GM12891 (cell line): ENCODE measurements at regions not wholly inside any gene's neighbourhood (a gene's known extent, or its start where the extent isn't known, plus 50 kb on each side); places are given as distances from the start of the nearest gene placed in this dataset.

Experiments
- DNase-seq: peaks from one replicate; pipeline ENCODE4 v3.0.0; 2011; ENCODE audit warnings: low spot score; ENCODE audit not compliant: insufficient read length
- FAIRE-seq: peaks from 2 replicates; lab custom pipeline; 2011; peaks lifted over from hg19 to GRCh38; lab: Jason Lieb, UNC
- PAX5 ChIP-seq: IDR thresholded peaks from 2 replicates; pipeline ENCODE4 v1.6.1; 2011; ENCODE audit warnings: low read length, moderate library complexity, mild to moderate bottlenecking; ENCODE audit not compliant: insufficient read depth, severe bottlenecking
- POLR2A ChIP-seq: IDR thresholded peaks from 2 replicates; pipeline ENCODE4 v1.6.1; 2011; ENCODE audit warnings: low read depth, low read length, control low read depth
- POLR2AphosphoS5 ChIP-seq: IDR thresholded peaks from 2 replicates; pipeline ENCODE4 v1.6.1; 2011; ENCODE audit warnings: low read depth, low read length, control low read depth
- POU2F2 ChIP-seq: IDR thresholded peaks from 2 replicates; pipeline ENCODE4 v1.6.1; 2011; ENCODE audit warnings: low read depth, mild to moderate bottlenecking, control low read depth, low read length, moderate library complexity
- SPI1 ChIP-seq: IDR thresholded peaks from 2 replicates; pipeline ENCODE4 v1.6.1; 2011; ENCODE audit warnings: low read depth, low read length, control low read depth
- TAF1 ChIP-seq: IDR thresholded peaks from 2 replicates; pipeline ENCODE4 v1.6.1; 2011; ENCODE audit warnings: low read depth, low read length, control low read depth

DNA sequence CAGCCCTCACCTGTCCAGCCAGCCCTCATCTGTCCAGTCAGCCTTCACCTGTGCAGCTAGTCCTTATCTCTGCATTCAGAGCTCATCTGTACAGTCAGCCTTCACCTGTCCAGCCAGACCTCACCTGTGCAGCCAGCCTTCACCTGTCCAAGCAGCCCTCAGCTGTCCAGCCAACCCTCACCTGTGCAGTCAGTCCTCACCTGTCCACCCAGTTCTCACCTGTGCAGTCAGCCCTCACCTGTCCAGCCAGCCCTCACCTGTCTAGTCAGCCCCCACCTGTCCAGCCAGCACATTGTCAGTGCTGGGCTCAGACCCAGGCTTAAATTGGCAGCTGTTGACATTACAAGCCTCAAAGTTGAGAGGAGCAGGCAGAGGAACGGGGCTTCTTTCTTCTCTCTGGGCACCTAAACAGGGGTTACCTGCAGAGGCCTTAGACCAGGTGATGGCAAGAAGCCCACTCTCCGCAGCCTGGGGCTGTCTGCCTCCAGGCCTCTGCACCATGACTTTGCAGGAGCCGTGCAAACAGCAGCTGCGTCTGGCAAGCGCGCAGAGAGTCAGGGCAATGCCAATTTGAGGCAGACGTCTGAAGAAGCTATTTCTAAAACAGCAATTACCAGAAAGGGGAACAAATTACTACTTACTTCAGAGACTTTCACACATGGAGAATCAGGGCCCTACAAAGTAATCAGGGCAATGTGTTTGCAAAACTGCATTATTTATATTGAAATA is 506.1 kb downstream of the NPHP4 start:
- DNase-seq (no peak), FAIRE-seq (no peak)
- TF ChIP-seq SPI1 (no peak), TAF1 (no peak), POLR2A (no peak), PAX5 (no peak), POU2F2 (no peak), POLR2AphosphoS5 (no peak)

DNA sequence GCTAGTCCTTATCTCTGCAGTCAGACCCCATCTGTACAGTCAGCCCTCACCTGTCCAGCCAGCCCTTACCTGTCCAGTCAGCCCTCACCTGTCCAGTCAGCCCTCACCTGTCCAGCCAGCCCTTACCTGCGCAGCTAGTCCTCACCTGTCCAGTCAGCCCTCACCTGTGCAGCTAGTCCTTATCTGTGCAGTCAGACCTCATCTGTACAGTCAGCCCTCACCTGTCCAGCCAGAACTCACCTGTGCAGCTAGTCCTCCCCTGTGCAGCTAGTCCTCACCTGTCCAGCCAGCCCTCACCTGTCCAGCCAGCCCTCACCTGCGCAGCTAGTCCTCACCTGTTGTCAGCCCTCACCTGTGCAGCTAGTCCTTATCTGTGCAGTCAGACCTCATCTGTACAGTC is 506.8 kb downstream of the NPHP4 start:
- TF ChIP-seq POU2F2, result no peak
- no peak for TF ChIP-seq TAF1
- TF ChIP-seq POLR2AphosphoS5, result no peak
- no peak for TF ChIP-seq SPI1
- TF ChIP-seq POLR2A, result no peak
- TF ChIP-seq PAX5, result no peak
- DNase-seq (no peak), FAIRE-seq (no peak)

DNA sequence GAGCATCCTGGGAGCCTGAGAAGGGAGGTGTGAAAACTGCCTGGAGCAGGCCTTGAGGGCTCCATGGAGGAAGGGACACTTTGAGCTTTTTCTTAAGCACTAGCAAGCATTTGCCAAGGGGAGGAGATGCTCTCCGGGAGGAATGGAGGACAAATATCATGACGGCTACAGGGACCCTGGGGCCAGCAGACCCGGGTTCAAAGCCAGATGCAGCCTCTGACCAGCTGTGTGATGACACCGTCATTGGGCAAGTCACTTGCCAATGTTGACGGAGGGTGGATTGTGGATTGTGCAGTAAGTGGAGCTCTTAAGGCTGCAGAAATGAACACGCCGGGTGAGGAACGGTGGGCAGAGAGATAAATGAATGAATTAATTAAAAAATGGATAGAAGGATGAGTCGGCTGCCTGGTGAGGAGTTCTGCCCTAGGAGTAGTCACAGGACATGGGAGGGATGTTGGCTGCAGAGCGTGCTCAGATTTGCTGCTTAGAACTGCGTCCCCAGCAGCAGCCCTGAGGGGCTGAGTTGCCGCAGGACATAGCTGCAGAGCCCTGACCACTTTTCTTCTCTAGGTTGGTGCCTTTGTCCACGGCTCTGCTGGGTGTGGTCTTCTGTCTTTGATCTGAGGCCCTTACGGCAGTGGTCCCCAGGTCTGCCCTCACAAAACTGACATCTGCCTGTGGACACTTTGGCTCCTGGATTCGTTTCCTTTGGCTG is 507.6 kb downstream of the NPHP4 start:
- DNase-seq (no peak), FAIRE-seq (no peak)
- TF ChIP-seq PAX5 (no peak), TAF1 (no peak), POU2F2 (no peak), POLR2A (no peak), SPI1 (no peak), POLR2AphosphoS5 (no peak)

DNA sequence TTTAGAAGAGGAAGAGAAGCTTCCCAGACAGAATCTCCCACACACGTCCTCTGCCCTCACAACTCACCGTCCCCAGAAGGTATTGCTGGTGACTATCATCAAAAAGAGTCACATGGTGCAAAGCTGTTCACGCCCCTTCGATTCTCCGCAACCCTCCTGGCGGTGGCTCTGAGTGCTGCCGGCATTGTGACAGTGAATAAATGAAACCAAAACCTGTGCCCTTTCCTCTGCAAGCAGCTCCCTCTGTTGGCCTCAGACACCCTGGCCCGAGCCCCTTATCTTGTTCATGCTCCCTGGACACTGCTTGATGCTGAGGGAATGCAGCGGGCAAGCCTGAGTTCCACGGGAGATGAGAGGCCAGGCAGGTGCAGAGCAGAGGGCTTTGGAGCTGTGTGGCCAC is 510.3 kb downstream of the NPHP4 start:
- DNase-seq, result no peak
- TF ChIP-seq POU2F2 (no peak), TAF1 (no peak), SPI1 (no peak), POLR2A (no peak), PAX5 (no peak), POLR2AphosphoS5 (no peak)

DNA sequence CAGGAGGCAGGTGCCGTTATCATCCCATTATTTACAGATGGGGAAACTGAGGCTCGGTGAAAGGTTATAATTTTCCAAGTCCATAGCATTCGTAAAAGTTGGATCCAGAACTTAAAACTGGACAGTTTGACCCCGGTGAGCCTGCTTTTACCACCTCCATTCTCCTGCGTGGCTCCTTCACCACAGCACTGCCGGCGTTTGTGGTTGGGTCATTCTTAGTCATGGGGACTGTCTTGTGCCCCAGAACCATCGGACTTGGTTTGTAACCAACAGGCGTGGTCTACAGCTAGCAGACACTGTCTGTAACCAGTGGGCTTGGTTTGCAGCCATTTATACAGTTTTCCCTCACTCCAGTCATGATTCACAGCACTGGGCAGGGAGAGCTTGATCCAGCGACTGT is 511.3 kb downstream of the NPHP4 start:
- DNase-seq (no peak), FAIRE-seq (no peak)
- TF ChIP-seq POLR2AphosphoS5, result no peak
- TF ChIP-seq PAX5, result no peak
- no peak for TF ChIP-seq SPI1

More for the DNA sequence above, 510.3 kb downstream of the NPHP4 start:
- no peak for FAIRE-seq

DNA sequence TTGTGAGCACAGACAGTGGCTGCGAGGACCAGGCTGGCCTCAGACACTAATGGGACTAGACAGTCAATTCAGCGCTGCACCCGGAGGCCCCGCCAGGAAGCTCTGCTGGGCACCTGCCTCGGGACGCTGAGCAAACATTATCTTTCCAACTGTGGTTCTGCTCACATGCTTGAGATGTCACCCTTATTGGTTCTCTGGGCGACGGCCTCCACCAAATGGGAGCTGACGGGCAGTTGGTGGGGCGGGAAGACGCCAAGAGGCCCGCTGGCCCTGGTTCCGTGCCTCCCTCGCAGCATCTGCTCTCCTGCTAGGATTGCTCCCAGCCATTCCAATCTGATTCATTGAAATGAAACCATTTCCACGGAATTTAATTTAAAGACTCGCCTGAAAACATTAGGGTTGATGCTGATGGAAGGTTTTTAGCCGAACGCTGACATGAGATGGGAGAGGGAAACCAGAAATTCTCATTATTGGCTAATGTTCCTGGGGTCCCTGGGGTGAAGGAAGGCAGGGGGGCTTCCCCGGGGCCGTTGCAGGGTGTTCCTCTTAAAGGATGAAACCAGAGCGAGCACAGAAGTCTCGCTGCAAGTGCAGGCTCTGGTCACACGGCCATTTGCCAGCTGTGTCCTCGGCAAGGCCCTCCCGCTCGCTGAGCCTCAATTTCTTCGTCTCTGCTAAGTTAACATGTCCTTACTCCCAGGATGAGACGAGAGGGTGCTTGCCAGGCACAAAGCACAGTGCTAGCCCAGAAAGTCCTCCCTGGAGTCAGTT is 512.2 kb downstream of the NPHP4 start:
- TF ChIP-seq POLR2A (no peak), TAF1 (no peak), POLR2AphosphoS5 (no peak), SPI1 (no peak), PAX5 (no peak)
- FAIRE-seq, result no peak
- DNase-seq, result no peak

DNA sequence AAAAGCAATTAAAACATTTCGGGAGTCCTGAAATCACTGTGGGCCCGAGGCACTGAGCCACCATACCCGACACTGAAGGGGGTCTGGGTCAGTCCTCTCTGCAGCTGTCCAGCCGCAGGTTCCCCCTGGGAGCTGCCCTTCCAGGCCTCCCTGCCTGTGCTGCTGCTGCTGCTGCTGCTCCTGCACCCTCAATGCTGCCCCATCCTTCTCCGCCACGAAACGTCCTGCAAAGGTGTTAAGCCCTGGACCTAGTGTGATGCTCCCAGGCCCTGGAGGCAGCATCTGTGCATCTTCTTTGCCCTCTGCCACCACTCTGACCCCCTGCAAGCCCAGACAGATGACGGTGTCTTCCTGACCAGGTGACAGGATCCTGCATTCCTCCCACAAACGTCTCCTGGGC is 513.3 kb downstream of the NPHP4 start:
- TF ChIP-seq POLR2A (no peak), POLR2AphosphoS5 (no peak)
- FAIRE-seq, result no peak
- DNase-seq, result no peak

DNA sequence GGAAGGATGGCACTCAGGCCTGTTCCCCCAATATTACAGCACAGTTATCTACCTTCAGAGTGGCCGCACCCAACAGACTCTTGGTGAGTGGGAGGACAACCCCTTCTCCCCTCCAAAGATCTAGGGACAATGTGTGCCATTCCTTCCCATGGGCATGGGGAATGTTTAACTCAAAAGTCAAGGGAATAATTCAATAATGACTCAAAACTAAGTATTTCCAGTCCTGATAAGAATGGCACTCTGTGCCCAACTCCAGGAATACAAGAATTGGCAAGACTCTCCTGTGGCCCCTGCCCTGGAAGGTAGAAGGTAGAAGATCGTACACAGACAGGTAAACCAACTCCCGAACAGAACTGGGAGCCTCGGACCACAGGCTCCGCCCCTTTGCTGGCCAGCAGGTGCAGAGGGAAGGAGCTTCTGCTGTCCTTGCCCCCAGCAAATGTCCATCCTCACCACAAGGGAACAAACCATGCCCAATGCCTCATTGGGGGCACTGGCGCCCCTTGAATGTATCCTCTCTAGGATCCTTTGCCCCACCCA is 514.0 kb downstream of the NPHP4 start:
- DNase-seq (no peak), FAIRE-seq (no peak)
- TF ChIP-seq POLR2A, result no peak
- no peak for TF ChIP-seq POLR2AphosphoS5
- no peak for TF ChIP-seq TAF1
- TF ChIP-seq POU2F2, result no peak
- TF ChIP-seq SPI1, result no peak
- TF ChIP-seq PAX5, result no peak

DNA sequence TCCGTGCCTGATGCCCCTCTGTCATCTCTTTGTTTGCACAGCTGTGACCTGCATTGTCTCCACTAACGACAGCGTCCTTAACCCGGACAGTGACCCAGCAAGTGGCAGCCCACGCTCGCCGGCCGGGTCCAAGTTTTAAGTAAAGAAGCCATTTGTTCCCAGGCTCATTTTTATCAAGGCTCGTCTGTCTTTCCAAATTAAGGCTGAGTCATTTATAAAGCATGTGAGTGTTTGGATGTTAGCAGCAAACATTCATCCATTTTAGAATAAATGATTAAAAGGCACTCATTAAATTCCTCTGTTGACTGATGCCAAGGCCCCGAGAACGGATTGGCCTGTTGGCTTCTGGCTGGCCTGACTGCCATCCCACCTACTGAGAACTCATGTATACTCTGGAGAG is 514.5 kb downstream of the NPHP4 start:
- TF ChIP-seq POU2F2, result no peak
- TF ChIP-seq TAF1, result no peak
- no peak for TF ChIP-seq POLR2A
- no peak for TF ChIP-seq SPI1
- TF ChIP-seq POLR2AphosphoS5, result no peak
- no peak for TF ChIP-seq PAX5
- FAIRE-seq, result no peak
- DNase-seq, result no peak

DNA sequence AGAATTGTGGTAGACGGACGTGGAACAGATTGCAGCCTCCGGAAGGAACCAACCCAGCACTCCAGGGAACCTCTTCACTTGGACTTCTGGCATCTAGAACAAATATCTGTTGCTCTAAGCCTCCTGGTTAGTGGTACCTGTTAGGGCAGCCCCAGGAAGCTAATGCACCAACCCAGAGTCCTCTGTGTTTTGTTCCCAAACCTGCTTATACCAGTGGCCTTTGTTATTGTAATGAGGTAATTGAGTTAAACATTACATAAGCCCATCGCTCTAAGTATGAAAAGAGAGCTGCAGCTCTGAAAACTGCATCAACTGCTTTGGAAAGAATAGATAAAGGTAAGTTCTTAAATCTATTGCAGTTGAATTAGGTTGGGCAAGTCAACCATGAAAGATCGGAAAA is 516.7 kb downstream of the NPHP4 start:
- TF ChIP-seq POU2F2 (no peak), TAF1 (no peak), POLR2AphosphoS5 (no peak), PAX5 (no peak), POLR2A (no peak), SPI1 (no peak)
- no peak for DNase-seq
- no peak for FAIRE-seq
